Trophoblast cell (in vitro differentiated cells and primary cell): ENCODE measurements at regions not wholly inside any gene's neighbourhood (a gene's known extent, or its start where the extent isn't known, plus 50 kb on each side); places are given as distances from the start of the nearest gene placed in this dataset.

Source experiments
- DNase-seq, 2 donors: peaks; one replicate each; pipeline ENCODE4 v3.0.0-alpha.2; 2016
- H2AFZ ChIP-seq: 2 replicates; pipeline ENCODE4 v1.6.1; 2013; ENCODE audit warnings: low read length, moderate library complexity, mild to moderate bottlenecking; ENCODE audit not compliant: insufficient read depth, poor library complexity
- H2AK5ac ChIP-seq: 2 replicates; pipeline ENCODE4 v1.6.1; 2013; ENCODE audit warnings: mild to moderate bottlenecking, low read length
- H2BK120ac ChIP-seq: 2 replicates; pipeline ENCODE4 v1.6.1; 2013; ENCODE audit warnings: low read length, mild to moderate bottlenecking, moderate library complexity; ENCODE audit not compliant: insufficient read depth, poor library complexity
- H2BK12ac ChIP-seq: 2 replicates; pipeline ENCODE4 v1.6.1; 2013; ENCODE audit warnings: mild to moderate bottlenecking, low read length, moderate library complexity
- H2BK5ac ChIP-seq: 2 replicates; pipeline ENCODE4 v1.6.1; 2013; ENCODE audit warnings: low read length, low read depth, moderate library complexity, mild to moderate bottlenecking; ENCODE audit not compliant: poor library complexity
- H3K14ac ChIP-seq: 2 replicates; pipeline ENCODE4 v1.6.1; 2013; ENCODE audit warnings: mild to moderate bottlenecking, low read length
- H3K18ac ChIP-seq: 2 replicates; pipeline ENCODE4 v1.6.1; 2013; ENCODE audit warnings: mild to moderate bottlenecking, low read length
- H3K23ac ChIP-seq: 2 replicates; pipeline ENCODE4 v1.6.1; 2013; ENCODE audit warnings: low read length
- H3K27ac ChIP-seq: 2 replicates; pipeline ENCODE4 v1.5.1; 2013; ENCODE audit warnings: low read depth, mild to moderate bottlenecking, inconsistent platforms, low read length, moderate library complexity
- H3K27me3 ChIP-seq: 2 replicates; pipeline ENCODE4 v1.6.1; 2013; ENCODE audit warnings: inconsistent platforms, mild to moderate bottlenecking, low read length, moderate library complexity; ENCODE audit not compliant: insufficient read depth
- H3K36me3 ChIP-seq, 2 experiments: 1 replicate in 1 of 2; 2 replicates in 1 of 2; pipeline ENCODE4 v1.6.1; 2013; ENCODE audit warnings: low read length in 2 of 2, mild to moderate bottlenecking in 2 of 2, moderate library complexity in 1 of 2; ENCODE audit not compliant: insufficient read depth in 2 of 2, control insufficient read depth in 1 of 2
- H3K4ac ChIP-seq: 2 replicates; pipeline ENCODE4 v1.6.1; 2013; ENCODE audit warnings: low read depth, mild to moderate bottlenecking, low read length, moderate library complexity
- H3K4me1 ChIP-seq, 2 experiments: 1 replicate in 1 of 2; 2 replicates in 1 of 2; pipeline ENCODE4 v1.6.1; 2013; ENCODE audit warnings: low read length in 2 of 2, mild to moderate bottlenecking in 2 of 2, moderate library complexity in 1 of 2; ENCODE audit not compliant: insufficient read depth in 2 of 2, control insufficient read depth in 1 of 2
- H3K4me2 ChIP-seq: 2 replicates; pipeline ENCODE4 v1.6.1; 2013; ENCODE audit warnings: inconsistent platforms, mild to moderate bottlenecking, low read length, moderate library complexity
- H3K4me3 ChIP-seq: 2 replicates; pipeline ENCODE4 v1.5.1; 2013; ENCODE audit warnings: mild to moderate bottlenecking, low read depth, low read length, inconsistent platforms
- H3K79me1 ChIP-seq: one replicate; pipeline ENCODE4 v1.6.1; 2013; ENCODE audit warnings: low read length
- H3K79me2 ChIP-seq: 2 replicates; pipeline ENCODE4 v1.6.1; 2013; ENCODE audit warnings: low read length, mild to moderate bottlenecking; ENCODE audit not compliant: control insufficient read depth, insufficient read depth, poor library complexity
- H3K9ac ChIP-seq: 2 replicates; pipeline ENCODE4 v1.6.1; 2013; ENCODE audit warnings: mild to moderate bottlenecking, low read length
- H3K9me3 ChIP-seq: 2 replicates; pipeline ENCODE4 v1.6.1; 2013; ENCODE audit warnings: low read depth, mild to moderate bottlenecking, control low read depth, inconsistent platforms, low read length; ENCODE audit not compliant: insufficient read depth
- H4K12ac ChIP-seq: 2 replicates; pipeline ENCODE4 v1.6.1; 2013; ENCODE audit warnings: low read depth, mild to moderate bottlenecking, low read length, moderate library complexity
- H4K8ac ChIP-seq: 2 replicates; pipeline ENCODE4 v1.6.1; 2013; ENCODE audit warnings: low read depth, mild to moderate bottlenecking, low read length, moderate library complexity
- H4K91ac ChIP-seq: one replicate; pipeline ENCODE4 v1.6.1; 2013; ENCODE audit warnings: low read depth, mild to moderate bottlenecking, low read length, moderate library complexity
- WGBS: extraction: QIAGEN DNeasy Blood & Tissue Kit; methylation state at CpG from one replicate; pipeline ENCODE4 v1.1.7; 2013; ENCODE audit warnings: missing lambda C conversion rate; ENCODE audit not compliant: insufficient read length, insufficient coverage; ENCODE audit errors: extremely low coverage; 5-methylcytosine and 5-hydroxymethylcytosine counted together

DNA sequence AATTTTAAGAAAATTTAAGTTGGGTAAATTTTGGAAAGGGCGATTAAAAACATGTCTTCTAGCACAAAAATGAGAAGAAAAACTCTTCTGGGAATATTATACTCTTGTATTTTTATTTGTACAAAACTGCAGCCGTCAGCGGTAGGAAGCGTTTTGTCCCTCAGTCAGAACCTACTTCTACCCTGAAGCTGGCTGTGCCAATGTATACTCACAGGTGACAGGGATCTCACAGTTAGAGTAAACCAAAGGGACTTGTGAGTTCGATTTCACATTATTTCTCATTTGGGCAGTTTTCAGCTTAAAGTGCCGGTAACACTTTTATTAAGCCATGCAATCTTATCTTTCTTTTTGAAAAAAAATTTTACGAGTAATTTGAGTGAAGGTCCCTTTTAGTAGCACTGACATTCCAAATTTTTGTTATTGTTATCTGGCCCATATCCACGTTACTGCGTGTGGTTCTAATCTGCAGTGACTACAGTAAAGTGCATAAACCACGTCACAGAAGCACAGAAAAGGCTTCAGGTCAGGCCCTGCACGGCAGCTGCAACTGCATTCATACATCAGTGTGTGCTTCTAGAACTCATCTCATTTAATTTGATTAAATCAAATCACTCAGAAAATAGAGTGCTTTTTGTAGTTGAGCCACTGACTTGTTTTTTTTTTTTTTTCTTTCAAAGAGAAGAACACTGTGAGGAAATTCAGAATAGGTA lies 387.3 kb downstream of the LIG4 start:
- no peak overlapping the region for H3K9ac ChIP-seq
- H4K91ac ChIP-seq = no peak overlapping the region
- H3K4me1 ChIP-seq = no peaks in the 10 kb centered on the region
- H2BK120ac ChIP-seq = no peak overlapping the region
- no peaks in the 10 kb centered on the region for H3K79me2 ChIP-seq
- H3K23ac ChIP-seq = no peak overlapping the region
- no peak overlapping the region for H4K8ac ChIP-seq
- H4K12ac ChIP-seq = no peak overlapping the region
- no peak overlapping the region for H3K4me2 ChIP-seq
- DNase-seq = no peak
- WGBS = no CpG with 5 or more reads among the region's 11 CpGs
- no peak overlapping the region for H3K27ac ChIP-seq
- H2AFZ ChIP-seq = no peak overlapping the region
- H3K9me3 ChIP-seq = no peaks in the 10 kb centered on the region
- no peak overlapping the region for H3K4ac ChIP-seq
- no peak overlapping the region for H3K4me3 ChIP-seq
- H3K18ac ChIP-seq = no peak overlapping the region
- no peaks in the 10 kb centered on the region for H3K79me1 ChIP-seq
- H2BK5ac ChIP-seq = no peak overlapping the region
- H3K14ac ChIP-seq = no peak overlapping the region
- no peaks in the 10 kb centered on the region for H3K36me3 ChIP-seq
- H2AK5ac ChIP-seq = no peak overlapping the region
- H2BK12ac ChIP-seq = no peak overlapping the region
- H3K27me3 ChIP-seq = no peaks in the 10 kb centered on the region

DNA sequence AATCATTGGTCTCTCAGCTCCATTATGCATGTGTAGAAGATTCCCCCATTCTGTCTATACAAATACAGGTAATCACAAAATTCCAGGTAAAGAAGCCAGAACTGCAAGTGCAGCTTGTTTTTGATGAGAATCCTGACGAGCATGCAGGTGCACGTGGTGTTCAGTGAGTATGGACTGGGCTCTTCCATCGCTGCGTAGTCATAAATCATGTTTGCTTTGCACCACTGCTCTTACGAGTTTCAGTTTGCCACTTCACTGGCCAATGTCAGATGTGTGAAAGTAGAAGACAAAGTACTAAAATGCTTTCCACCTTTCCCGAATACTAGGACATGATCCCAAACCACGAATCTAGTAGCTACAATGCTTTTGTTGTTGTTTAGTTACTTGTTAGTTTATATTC lies 390.7 kb downstream of the LIG4 start:
- Histone ChIP-seq H3K36me3 (no peaks in the 10 kb centered on the region), H4K91ac (no peak overlapping the region), H3K9ac (no peak overlapping the region), H3K79me1 (no peaks in the 10 kb centered on the region), H2BK120ac (no peak overlapping the region), H3K4me1 (no peaks in the 10 kb centered on the region), H2AK5ac (no peak overlapping the region), H3K4ac (no peak overlapping the region), H3K14ac (no peak overlapping the region), H3K18ac (no peak overlapping the region), H3K4me3 (no peak overlapping the region), H3K4me2 (no peak overlapping the region), H4K8ac (no peak overlapping the region), H2AFZ (no peak overlapping the region), H3K79me2 (no peaks in the 10 kb centered on the region), H3K27ac (no peak overlapping the region), H3K23ac (no peak overlapping the region), H4K12ac (no peak overlapping the region), H2BK12ac (no peak overlapping the region), H3K27me3 (no peaks in the 10 kb centered on the region), H3K9me3 (no peaks in the 10 kb centered on the region), H2BK5ac (no peak overlapping the region)
- no peak for DNase-seq
- WGBS = no CpG with 5 or more reads among the region's 7 CpGs

DNA sequence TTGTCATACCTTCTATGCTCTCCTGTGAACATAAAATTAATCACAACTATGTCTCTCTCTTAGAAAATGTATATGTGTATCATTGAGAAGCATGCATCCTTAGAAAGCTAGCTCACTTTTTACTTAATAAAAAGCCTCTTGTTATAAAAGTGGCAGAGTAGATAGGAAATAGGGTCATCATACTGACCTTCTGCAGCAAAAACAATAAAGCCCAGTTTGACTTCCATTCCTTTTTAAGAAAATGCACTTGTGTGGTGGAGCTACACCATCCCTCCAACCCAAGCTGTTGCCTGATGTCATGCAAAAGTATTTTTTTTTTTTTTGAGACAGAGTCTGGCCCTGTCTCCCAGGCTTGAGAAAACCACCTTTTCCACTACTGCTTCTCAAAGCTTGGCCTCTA lies 393.3 kb downstream of the LIG4 start:
- Histone ChIP-seq H3K14ac (no peak overlapping the region), H4K91ac (no peak overlapping the region), H3K23ac (no peak overlapping the region), H3K18ac (no peak overlapping the region), H3K4me2 (no peak overlapping the region), H3K36me3 (no peaks in the 10 kb centered on the region), H3K4me3 (no peak overlapping the region), H3K9ac (peak overlapping the region; percentile 26), H3K79me1 (no peaks in the 10 kb centered on the region), H4K12ac (no peak overlapping the region), H2AFZ (no peak overlapping the region), H3K27ac (no peak overlapping the region), H3K4ac (no peak overlapping the region), H2BK120ac (no peak overlapping the region), H2BK5ac (no peak overlapping the region), H2BK12ac (no peak overlapping the region), H2AK5ac (no peak overlapping the region), H3K9me3 (no peaks in the 10 kb centered on the region), H3K4me1 (no peaks in the 10 kb centered on the region), H4K8ac (no peak overlapping the region), H3K27me3 (no peaks in the 10 kb centered on the region), H3K79me2 (no peaks in the 10 kb centered on the region)
- DNase-seq = no peak

DNA sequence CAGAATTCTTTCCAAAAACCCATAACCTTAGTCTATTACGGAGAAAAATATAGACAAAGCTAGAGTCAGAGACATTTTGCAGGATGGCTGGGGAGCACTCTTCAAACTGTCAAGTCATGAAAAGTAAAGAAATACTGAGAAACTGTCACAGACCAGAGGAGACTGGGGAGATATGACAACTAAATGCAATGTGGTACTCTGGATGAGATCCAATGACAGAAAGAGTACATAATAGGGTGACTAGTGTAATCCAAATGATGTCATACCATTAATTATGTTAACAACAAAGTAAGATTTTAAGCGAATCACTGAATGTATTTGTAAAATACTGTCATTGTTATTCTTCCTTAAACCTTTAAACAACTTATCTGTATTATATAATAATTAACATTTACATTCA lies 393.8 kb downstream of the LIG4 start:
- no peak overlapping the region for H2AFZ ChIP-seq
- no peak overlapping the region for H4K12ac ChIP-seq
- no peak overlapping the region for H2BK120ac ChIP-seq
- no peak overlapping the region for H3K9ac ChIP-seq
- no peak overlapping the region for H3K14ac ChIP-seq
- no peaks in the 10 kb centered on the region for H3K9me3 ChIP-seq
- no peaks in the 10 kb centered on the region for H3K79me1 ChIP-seq
- no peak overlapping the region for H2BK5ac ChIP-seq
- no peaks in the 10 kb centered on the region for H3K36me3 ChIP-seq
- no peak for DNase-seq
- H3K79me2 ChIP-seq = no peaks in the 10 kb centered on the region
- H2AK5ac ChIP-seq = no peak overlapping the region
- H3K18ac ChIP-seq = no peak overlapping the region
- H3K4ac ChIP-seq = no peak overlapping the region
- H3K4me1 ChIP-seq = no peaks in the 10 kb centered on the region
- no peak overlapping the region for H3K4me3 ChIP-seq
- H3K27ac ChIP-seq = no peak overlapping the region
- no peak overlapping the region for H4K91ac ChIP-seq
- no peak overlapping the region for H3K4me2 ChIP-seq
- no peak overlapping the region for H2BK12ac ChIP-seq
- no peak overlapping the region for H3K23ac ChIP-seq
- H4K8ac ChIP-seq = no peak overlapping the region
- no peaks in the 10 kb centered on the region for H3K27me3 ChIP-seq
- no CpG with 5 or more reads among the region's 2 CpGs for WGBS
